TTC549 (cell line): ENCODE measurements at regions not wholly inside any gene's neighbourhood (a gene's known extent, or its start where the extent isn't known, plus 50 kb on each side); places are given as distances from the start of the nearest gene placed in this dataset.

Experiments
- FAIRE-seq: peaks from 2 replicates; lab custom pipeline; 2012; peaks lifted over from hg19 to GRCh38; lab: Jason Lieb, UNC

DNA sequence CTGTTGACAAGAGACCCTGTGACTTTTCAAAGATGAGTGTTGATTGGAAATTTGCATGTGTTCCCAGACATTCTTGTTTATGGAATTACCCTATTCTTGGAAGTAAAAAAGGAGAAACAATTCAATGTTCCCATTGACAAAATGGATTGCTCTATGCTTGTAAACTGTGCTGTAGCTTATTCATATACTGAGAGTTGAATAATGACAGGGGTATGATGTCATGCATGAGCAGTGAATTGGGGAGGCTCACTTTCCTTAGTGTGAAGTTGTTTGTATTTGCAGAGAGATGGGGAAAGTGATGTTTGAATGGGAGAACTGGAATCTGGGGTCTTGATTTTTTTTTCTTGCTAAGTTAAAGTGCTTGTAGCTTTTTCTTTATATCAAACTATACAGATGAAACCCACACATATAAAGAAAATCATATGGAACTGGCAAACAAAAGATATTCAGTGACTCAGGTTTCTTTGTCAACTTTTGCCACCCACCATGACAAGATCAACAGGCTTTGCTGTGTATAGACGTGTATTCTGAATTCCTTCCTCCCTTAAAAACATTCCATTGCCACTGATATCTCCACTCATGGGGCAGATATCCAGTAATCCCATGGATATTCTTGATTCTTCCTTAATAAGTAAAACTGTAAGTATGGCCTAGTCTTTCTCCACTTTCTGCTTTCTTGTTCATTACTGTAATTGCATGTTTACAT lies 97.8 kb upstream of the JAG1 start:
- FAIRE-seq: no peak

DNA sequence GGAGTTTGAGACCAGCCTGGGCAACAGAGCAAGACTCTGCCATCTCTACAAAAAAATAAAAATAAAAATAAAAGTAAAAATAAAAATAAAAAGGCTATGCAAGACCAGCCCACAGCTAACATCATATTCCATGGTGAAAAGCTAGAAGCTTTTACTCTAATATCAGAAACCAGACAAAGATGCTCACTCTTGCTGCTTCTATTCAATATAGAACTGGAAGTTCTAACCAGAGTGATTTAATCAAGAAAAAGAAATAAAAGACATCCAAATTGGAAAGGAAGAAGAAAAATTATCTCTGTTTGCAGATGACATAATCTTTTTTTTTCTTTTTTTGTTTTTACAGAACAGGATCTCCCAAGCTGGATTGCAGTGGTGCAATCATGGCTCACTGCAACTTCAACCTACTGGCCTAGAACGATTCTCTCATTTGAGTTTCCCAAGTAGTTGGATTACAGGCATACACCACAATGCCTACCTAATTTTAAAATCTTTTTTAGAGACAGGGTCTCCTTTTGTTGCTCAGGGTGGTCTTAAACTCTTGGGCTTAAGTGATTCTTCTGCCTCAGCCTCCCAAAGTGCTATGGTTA lies 100.7 kb upstream of the JAG1 start:
- no peak for FAIRE-seq

DNA sequence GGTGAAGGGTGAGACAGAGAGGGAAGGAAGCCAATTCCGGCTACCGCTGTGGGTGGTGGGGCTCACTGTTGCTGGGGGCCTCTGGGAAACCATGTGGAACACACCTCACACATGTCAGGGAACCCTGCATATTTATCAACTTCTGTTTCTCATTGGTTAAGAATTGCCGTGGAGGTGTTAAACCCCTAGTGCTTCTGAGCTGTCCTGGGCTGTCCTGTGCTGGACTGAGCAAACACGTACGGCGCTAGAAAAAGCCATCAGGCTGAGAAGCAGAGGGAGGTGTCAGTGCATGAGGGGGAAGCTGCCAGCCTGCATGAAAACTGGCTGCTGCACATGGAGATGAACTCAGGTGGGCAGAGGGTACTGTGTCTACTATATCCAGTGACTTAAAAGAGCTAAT lies 103.9 kb upstream of the JAG1 start:
- FAIRE-seq: no peak

DNA sequence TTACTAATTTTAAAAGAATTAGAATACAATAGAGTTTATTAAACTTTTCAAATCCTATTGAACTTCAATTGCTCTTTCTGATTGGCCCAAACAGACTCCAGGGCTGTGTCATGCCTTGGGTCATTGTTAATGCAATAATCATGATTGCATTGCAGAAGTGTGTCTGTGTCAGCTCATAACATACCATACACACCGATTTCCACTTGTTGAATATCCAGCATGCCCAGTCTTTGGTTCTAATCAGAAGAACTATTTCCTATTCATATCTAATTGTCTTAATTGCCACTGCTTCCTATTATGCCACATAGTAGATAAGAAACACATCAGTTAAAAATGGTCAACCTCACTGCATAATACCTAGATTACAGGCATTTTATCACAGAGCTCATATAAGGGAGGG lies 106.1 kb upstream of the JAG1 start:
- no peak for FAIRE-seq

DNA sequence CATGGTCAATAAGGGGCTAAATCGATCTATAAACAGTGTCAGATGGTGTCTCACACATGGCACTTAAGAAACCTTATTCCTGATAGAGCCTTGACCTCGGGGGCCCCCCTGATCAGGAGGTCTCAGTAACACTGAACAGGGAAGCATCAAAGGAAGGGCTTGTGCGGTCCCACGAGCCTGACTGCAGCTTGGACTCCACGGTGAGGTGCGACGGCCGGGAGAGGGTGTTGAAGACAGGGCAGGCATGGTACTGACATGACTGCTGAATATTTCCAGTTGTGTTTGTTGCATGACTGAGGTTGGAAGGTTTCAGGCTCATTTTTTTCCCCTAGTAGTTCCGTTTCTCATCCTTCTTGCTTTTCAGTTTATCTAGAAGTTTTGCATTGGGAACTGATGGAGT lies 107.1 kb upstream of the JAG1 start:
- FAIRE-seq: no peak

DNA sequence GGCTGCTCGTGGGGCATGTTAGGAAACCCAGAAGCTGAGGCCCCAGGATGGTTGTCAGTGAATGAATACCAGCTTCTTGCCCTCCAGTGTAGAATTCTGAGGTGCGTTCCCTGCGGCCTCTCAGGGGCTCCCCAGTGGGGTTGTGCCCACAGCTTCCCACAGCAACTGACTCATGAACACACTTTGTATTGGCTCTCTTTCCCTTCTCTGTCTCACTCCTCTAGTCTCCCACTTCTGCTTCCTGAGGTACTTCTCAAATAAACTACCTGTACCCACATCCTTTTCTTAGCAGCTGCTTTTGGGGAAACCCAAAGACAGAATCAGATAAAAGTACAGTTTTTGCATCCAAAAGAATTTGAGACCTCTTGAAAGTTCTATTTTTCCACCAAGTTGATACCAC lies 107.7 kb upstream of the JAG1 start:
- FAIRE-seq: no peak

DNA sequence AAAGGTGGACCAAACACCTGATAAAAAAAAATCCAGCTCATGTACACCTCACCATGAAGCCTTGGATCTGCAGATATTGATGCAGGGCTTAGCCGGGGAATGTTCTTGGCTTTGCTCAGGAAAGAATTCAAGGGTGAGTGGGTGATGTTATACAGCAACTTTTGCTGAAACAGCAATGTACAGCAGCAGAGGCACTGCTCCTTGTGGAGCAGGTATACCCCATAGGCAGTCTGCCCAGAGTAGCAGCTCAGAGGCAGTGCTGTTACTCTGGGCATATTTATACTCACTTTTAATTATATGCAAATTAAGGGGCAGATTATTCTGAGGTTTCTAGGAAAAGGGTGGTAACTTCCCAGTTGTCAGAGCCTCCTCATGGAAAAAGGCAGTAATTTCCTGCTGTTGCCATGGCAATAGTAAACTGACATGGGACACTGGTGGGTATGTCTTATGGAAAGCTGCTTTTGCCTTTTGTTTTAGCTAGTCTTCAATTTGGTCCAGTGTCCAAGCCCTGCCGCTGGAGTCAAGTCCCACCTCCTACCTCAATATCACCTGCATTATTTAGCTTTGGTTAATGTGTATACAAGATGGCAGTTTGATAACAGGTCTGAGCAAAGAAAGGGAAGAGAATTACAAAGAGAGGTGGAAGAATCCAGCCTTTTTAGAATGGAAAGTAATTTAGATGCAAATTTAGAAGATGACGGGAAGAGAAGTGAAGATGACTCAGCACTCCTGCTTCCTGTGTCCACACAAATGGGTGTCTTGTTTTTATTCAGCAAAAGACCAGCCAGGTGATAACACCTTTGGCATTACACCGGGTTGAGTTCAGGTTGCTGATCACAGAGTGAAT lies 110.1 kb upstream of the JAG1 start:
- no peak for FAIRE-seq

DNA sequence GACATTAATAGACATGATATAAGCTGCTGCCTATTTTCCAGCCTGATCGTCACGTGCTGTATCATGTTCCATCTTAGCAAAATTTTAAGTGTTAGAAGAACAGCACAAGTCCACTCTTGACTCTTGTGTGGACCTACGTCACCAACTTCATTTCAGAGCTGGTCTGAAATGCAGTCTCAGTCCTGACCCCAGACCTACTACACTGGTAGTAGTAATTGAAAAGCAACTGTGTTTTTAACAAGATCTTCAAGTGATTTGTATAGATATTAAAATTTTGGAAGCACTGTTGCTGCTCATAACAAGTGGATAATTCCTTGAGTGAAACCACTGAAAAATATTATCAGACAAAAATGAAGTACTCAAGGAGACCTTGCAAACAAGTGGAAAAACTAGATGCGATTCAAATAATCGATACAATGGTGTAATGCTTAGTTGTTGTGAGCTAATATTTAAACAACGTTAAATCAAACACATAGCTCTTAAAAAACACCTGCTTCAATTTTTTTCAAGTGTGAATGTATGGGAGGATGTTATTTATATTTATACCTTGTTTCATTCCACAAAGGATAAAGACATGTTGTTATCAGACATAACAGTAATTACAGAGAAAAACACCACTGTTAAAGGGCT lies 110.9 kb upstream of the JAG1 start:
- FAIRE-seq: no peak

DNA sequence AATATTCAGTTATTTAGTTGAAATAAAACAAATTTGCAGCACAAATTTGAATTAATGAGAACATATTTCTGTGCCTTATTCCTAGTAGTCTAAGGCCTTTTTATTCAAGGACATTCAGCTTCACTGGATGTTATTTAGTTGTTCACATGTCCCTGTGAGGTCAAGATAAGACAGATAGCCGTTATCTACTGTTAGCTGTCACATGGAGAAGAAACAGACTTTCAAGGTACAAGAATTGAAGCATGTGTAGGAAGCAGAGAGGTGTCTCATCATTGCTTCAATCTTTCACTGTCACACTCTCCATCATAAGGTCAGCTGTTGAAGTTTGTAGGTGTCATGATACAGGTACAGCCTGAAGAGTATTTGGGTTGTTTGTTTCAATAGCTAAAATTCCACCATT lies 112.9 kb upstream of the JAG1 start:
- FAIRE-seq: no peak

DNA sequence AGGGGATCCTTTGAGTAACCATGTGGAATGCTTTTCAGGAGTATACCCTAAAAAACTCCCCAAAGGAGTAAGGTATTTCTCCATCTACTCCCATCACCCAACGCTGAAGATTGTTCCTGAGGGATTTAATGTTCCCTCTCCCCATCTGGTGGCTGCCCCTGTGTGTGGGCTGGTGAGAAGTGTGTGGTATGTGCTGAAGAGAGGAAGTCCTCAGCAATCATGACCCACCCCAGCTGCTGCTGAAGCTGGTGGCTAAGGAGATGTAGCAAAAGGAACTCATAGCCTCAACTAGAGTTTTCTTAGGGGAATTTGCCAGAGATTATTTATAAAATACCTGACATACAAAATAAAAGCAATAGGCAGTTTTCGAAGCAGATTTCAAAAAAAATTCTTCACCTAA lies 114.3 kb upstream of the JAG1 start:
- FAIRE-seq: no peak

DNA sequence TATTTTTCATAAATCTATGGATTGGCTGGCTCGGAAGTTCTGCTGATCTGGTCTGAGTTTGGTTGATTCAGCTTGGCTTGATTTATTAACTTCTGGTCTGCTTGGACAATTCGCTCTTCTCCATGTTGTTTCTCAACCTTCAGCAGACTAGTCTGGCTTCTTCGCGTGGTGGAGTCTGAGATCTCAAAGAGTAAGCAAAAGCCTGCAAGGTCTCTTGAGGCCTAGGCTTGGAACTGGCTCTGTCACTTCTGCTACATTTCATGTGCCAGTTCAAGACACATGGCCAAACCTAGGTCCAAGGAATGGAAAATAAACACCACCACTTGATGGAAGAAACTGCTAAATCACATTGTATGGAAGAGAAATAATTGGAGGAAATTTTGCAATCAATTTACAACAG lies 115.1 kb upstream of the JAG1 start:
- FAIRE-seq: no peak

DNA sequence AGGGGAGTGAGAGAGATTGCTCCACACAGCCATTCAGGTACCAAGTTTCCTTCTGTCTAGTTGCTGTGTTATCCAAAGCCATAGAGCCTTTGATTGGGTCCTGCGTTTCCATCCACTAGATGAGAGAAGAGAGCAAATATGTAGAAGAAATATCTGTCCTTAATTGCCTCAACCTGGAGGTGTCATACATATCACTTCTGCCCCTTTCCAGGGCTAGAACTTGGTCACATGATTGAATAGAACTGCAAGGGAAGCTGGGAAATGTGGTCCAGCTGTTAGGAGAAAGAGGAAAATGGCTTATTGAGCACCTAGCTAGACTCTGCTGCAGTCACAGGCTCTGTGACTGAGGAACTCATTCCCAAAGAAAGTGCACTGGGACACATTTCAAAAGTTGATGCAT lies 115.6 kb upstream of the JAG1 start:
- FAIRE-seq: no peak

DNA sequence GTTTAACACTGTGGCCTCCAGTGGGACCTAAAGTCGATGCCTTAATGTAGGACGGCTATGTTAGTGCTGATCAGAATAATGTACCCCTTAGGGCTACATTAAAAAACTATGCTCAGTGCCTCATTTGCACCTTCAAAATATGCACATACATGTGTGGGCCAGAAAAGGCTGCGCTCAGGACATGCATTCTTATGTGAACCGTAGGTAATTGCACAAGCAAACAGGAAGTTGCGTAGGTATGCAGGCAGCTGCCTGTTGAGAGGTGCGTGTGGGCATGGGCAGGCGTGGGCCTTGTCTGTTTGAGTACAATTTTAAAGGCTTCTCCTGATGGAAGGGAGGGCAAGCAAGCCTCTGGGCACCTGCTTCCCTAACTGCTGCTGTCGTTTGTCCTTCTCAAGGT lies 116.2 kb upstream of the JAG1 start:
- no peak for FAIRE-seq

DNA sequence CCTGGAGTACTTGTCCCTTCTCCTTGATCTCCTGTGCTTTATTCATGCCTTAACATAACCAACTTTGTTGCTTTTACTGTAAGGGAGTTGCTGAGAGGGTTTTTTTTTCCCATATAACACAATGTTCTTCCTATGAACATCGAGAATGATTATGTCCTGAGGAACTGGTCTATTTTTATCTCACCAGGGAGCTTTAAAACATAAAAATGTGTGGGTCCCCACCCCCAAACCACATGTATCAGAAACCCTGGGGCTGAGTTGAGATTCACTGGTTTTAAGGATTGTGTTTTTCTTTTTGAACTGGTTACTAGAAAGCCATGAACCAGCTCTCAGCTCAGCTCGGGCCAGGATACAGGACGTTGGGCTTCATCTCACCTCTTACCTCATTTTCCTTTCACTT lies 118.5 kb upstream of the JAG1 start:
- FAIRE-seq: no peak

DNA sequence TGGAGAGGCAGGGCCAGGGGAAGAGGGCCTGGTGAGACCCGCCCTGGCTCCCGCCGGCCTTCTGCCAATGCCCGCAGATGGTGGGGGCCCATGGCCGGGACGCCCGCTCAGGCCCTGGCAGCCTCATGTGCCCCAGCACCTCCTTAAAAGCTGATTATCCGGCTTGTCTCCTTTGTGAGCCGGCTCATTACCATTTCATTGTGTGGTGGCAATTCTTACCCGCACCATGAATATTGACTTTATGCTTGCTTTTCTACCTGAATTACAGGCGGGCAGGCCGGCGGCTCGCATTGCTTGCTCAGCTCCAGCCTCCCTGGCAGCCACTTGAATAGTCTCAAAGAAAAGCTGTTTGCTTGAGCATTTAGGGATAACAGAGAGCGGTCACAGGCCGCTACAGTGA lies 120.0 kb upstream of the JAG1 start:
- FAIRE-seq: no peak

DNA sequence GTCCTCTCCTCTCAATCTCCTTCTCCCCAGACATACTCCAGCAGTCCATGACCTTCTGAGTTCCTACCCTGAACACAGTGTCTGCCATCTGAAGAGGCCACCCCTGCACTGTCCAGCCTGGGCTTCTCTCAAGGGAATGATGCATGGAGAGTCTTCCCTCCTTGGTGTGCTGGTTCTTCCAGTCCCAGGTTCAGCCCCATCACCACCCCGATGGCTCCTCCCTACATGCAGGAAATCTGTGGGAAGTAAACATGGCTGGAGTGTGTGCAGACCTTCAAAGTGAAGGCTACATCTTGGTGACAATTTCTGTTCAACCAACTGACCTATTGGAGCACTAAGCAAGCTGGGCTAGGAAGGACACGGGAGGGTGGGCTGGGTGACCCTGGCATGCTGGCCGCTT lies 121.0 kb upstream of the JAG1 start:
- no peak for FAIRE-seq

DNA sequence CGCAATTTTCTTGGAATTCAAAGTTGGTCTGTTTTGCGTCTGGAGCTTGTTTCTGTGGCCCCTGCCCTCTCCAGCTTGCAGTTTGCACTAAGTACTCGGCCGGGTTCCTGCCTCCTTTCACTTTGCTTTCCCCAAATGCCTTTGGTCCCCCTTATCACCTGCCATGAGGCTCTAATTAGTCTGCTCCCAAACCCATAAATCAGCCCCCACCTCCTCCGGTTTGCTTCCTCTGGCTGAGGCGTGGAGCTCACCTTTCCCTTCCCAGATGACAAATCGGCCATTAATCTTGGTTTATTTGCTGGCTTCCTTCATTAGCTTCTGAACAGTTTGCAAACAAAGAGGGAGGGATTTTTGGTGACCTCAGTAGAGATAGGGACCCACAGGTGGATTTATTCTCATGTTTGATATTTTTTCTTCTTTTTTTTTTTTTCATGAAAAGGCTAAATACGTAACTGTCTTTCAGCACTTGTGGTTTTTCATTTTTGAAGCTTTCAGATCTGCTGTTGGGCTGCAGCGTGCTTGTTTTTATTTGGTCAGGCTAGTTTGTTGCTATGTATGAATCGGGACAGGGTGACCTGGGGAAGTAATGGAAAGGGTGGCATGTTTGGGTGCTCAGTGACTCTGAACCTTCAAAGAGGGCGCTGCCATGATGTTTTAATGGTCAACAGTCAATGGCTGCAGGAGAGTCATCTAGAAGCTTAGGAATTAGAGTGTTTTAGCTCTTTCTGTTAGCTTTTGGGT lies 121.7 kb upstream of the JAG1 start:
- no peak for FAIRE-seq

DNA sequence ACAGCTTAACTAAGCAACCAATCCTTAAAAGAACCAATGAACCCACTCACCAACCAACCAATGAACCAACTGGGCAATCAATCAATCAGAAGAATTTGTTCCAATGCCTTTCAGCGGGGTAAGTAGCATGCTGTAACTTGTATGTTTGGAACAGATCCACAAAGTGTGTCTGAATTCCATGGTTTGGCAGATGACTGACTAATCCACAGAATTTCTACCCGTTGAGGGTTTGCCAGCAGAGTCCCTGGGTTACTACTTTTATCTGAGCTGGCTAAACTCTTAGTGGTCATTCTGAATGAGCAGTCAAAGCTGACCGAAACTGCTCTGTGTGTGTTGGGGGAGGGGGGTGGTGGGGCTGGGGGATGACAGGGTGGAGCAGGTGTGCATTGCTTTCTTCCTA lies 125.0 kb upstream of the JAG1 start:
- no peak for FAIRE-seq

DNA sequence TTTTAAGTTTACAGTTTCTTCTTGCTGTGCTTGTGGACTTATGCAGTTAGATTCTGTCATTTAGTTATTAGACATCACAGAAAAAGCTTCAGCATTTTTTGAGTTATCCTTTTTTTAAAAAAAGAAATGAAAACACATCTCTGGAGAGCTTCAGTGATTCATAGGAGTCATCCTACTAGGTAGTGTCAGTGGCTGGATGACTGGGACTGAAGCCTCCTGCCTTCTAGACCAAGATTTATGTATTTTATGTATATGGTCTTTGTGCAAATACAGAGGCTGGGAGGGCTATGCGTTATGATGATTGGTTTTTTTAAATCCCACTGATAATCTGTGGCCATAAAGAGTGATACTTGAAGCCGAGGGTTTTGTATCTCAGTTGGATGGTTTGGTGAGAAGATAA lies 125.9 kb upstream of the JAG1 start:
- no peak for FAIRE-seq

DNA sequence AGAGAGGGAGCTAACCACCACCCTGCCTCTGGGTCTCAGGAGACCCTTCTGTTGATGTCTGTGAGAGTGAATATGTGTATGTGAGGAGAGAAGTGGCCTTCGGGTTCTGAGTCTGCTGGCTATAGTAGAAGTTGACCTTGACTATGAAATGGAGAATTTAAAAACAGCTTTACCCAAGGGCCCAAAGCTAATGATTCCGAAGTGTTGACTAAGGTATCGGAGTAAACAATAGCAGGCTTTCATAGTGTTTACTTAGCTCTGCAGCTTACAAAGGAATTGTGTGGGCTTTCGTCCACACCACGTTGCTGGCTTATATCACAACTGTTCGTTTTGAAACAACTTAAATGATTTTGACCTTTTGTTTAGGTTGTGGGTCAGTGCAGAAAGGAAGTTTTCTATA lies 126.5 kb upstream of the JAG1 start:
- FAIRE-seq: no peak

DNA sequence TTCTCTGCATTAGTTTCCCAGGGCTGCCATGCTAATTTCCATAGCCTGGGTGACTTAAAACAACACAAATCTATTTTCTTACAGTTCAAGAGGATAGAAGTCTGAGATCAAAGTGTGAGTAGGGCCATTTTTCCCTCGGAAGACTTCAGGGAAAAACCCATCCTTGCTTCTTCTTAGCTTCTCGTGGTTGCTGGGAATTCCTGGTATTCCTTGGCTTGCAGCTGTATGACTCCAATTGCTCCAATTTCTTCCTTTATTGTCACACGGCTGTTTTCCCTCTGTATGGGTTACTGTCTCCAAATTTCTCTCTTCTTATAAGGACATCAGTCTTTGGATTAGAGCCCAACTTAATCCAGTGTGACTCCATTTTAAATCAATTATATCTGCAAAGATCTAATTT lies 128.4 kb upstream of the JAG1 start:
- FAIRE-seq: no peak

DNA sequence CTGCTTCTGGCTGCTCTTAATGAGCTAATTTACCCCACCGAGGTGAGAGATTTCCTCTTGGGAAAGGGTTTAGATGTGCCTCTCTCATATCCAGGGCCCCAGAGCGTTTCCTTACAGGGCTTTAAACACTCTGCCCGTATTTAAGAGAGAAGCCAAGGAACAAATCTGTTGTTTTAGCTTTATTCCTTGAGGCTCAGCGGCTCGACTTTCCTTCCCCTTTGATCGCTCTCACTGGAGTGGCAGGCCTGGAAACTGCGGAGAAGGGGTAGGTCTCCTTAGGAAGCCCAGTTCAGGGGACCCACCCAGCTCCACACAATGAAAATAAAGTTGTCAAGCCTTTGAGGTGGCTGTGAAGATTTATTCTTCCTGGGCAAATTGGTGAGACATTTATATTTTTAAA lies 132.0 kb upstream of the JAG1 start:
- FAIRE-seq: no peak

DNA sequence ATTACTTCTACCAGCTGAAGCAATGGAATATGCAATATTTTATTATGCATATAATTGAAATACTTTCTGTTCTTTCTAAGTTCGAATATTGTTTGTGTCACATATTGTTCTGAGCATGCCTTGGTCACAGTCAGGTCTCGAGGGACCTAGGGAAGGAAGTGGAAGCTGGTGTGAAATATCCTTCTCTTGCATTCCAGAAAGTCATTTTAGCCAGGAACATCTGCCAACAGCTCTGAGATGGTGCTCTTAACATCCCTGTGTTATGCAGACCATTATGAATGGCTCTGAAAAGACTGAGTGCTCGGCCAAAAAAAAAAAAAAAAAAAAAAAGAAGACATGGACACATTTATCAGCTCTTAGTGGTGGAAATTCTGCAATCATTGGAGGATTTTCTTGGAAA lies 132.7 kb upstream of the JAG1 start:
- FAIRE-seq: no peak
